A673 (cell line): ENCODE measurements at regions not wholly inside any gene's neighbourhood (a gene's known extent, or its start where the extent isn't known, plus 50 kb on each side); places are given as distances from the start of the nearest gene placed in this dataset.
"Not testable (repeated sequence)": the region's sequence is repeated elsewhere in the genome, so short reads cannot be mapped to it uniquely, and the experiment has no call there.

ENCODE experiments used
- CTCF ChIP-seq: fragments of 300-800, 200-600 bp; sonication (generic); conservative IDR thresholded peaks from 2 replicates; pipeline ENCODE4 v1.5.1; 2017; ENCODE audit warnings: low read depth, mild to moderate bottlenecking, antibody characterized with exemption, low read length, moderate library complexity, mixed read lengths
- EZH2 ChIP-seq: fragments of 200-600 bp; sonication (generic); IDR thresholded peaks from 2 replicates; pipeline ENCODE4 v1.6.1; 2017; ENCODE audit warnings: borderline replicate concordance, low read depth, mild to moderate bottlenecking, mixed read lengths, antibody characterized with exemption, low read length; ENCODE audit not compliant: poor library complexity, severe bottlenecking

GRCh38 chr10:133753545-133753944 is 127.0 kb upstream of the FRG2B start:
- not testable (repeated sequence) for TF ChIP-seq CTCF, EZH2
